Activated T-helper 1 cell treated with anti-CD3 and anti-CD28 coated beads, Interleukin-2, amount 50 U/mL, for 16 hours (primary cell): ENCODE measurements at regions not wholly inside any gene's neighbourhood (a gene's known extent, or its start where the extent isn't known, plus 50 kb on each side); places are given as distances from the start of the nearest gene placed in this dataset.
"Not testable (repeated sequence)": the region's sequence is repeated elsewhere in the genome, so short reads cannot be mapped to it uniquely, and the experiment has no call there.

Source experiments
- DNase-seq, 2 donors: peaks; one replicate each; pipeline ENCODE4 v3.0.0-alpha.2; 2020; ENCODE audit warnings: low read depth in 1 of 2, low spot score in 1 of 2

GRCh38 chr9:99623780-99624364 is 197.8 kb upstream of the NR4A3 start:
- no peak for DNase-seq

DNA sequence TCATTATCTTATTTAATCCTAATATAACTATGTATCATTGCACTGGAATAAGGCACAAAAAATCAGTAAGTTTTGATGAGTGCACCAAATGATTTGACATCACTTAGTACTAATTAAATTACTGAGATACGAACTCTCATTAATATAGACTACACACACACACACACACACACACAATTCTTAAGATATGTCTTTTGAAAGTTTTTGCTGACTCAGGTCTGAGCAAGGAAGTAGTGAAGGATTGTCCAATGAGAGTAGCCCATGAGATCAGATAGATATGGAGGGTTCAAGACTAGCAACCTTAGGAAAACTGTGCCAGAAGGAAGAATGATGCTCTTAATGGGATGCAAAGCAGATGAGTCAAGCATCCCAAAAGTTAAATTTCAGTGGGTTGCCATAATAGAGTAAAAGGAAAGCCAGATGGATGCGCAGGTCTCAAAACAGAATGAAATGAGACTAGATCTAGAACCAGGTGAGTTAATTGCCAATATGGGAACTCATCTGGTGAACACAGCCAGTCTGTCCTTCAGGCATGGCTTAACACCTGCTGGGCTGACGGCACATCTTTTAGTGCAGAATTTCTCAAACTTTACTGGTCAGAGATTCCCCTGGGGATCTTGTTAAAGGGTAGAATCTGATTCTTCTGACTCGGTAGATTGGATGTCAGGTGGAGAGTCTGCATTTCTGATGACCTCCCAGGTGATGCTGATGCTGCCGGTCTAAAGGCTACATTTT is 197.0 kb upstream of the NR4A3 start:
- DNase-seq = no peak

DNA sequence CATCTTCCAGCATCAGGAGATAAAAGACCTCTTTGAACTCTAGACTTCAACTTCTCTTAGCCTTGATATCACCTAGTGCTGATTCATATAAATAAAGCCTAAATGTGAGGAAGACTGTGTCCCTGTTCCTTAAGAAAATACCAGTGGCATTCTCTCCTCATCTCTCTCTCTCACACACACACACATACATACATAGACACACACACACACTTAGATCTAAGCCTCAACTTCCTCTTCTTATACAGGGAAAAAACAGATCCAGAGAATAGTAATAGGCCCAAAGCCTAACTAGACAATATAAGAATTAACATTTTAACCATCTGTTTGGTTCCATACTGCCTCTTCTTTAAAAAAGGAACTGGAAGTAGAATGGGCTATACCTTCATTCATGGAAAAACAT is 195.3 kb upstream of the NR4A3 start:
- no peak for DNase-seq

DNA sequence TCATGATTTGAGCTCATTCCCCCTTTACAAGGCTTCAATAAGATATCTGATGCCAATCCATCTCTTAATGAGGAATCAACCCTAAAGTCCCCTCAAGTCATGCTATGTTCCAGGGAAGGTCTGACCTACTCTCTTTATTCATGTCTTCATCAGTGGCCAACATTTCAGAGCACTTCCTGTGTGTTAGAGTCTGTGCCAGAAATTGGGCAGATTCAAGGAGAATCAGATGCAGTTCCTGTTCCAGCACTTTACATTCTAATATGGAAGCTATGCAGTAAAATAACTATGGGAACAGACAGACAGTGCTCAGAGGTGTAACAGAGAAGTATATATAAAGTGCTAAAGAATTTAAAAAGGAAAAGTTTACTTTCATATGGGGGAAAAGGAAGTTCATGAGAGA is 193.4 kb upstream of the NR4A3 start:
- DNase-seq = no peak

DNA sequence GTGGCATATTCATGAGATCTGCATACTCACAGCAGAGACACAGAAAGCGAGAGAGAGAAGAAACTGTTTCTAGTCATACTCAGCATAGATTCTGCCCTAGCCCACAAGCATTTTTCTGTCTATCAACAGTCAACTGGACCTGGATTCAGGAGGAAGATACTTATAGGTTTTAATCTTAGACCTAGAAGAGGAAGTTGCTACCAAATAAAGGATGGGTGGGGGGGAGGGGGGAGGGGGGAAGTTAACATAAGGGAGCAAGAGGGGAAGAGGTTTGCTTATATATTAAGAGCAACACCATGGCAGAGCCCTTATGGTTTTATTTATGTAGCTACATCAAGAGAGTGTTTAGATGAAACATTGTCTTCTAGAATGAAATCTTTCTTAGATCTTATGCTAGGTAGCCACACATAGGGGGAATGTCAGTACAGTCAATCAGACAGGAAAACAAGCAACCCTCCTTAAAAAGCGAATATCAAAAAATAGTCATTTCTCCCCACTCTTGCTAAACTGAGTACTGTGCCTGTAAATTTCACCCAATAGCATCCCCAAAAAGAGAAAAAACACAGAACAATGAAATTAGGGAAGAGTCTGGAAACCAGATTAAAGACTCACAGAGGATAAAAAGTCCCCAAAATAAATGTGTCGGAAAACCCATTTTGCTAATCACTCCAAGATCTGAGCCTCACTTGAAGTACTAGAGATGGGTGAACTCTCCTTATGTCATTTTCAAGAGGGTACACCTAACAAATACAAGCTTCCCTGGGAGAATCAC is 192.7 kb upstream of the NR4A3 start:
- no peak for DNase-seq

- no peak for DNase-seq
Observed at GRCh38 chr9:99632349-99633038, 189.2 kb upstream of the NR4A3 start.

GRCh38 chr9:99633265-99633664 is 188.4 kb upstream of the NR4A3 start:
- no peak for DNase-seq

DNA sequence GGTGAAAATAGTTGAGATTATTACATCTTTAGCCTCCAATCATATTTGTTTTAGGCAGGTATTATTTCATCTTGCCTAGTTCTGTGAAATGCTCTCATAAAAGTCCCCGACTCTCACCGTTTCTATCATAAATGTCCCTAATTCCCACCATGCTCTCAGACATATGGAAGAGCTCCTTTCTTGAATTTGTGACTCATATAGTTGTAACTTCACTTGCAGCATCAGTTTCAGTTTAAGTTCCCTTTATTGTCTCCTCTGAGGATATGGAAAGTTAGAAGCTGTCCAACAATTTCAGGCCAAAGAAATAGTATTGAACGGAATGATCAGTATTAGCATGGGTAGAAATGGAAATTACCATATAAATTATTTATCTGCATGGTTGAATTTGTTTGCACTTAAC is 187.5 kb upstream of the NR4A3 start:
- no peak for DNase-seq

DNA sequence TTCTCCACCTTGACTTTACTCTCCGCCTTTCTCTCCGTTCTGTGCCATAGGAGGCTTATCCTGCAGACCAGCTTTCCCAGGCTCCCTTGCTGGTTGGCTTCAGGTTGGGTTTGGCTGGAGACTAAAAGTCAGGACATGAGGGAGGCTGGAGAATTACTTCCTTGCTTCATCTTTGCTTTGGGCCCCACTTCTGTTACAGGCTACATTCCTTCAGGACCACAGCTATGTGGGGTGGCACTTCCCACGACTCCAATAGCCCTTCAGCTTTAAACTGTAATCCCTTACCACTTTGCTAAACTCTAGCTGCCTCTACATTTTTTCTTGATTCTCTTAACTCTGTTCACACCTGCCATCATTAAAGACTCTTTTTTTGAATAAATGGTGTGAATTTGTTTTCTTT is 186.7 kb upstream of the NR4A3 start:
- DNase-seq = no peak

GRCh38 chr9:99637641-99638040 is 184.0 kb upstream of the NR4A3 start:
- DNase-seq = no peak

GRCh38 chr9:99638971-99639370 is 182.7 kb upstream of the NR4A3 start:
- no peak for DNase-seq

GRCh38 chr9:99647604-99648003 is 174.1 kb upstream of the NR4A3 start:
- DNase-seq = no peak

GRCh38 chr9:99650187-99650874 is 171.4 kb upstream of the NR4A3 start:
- DNase-seq = no peak

- no peak for DNase-seq
Observed at GRCh38 chr9:99660191-99660636, 161.5 kb upstream of the NR4A3 start.

DNA sequence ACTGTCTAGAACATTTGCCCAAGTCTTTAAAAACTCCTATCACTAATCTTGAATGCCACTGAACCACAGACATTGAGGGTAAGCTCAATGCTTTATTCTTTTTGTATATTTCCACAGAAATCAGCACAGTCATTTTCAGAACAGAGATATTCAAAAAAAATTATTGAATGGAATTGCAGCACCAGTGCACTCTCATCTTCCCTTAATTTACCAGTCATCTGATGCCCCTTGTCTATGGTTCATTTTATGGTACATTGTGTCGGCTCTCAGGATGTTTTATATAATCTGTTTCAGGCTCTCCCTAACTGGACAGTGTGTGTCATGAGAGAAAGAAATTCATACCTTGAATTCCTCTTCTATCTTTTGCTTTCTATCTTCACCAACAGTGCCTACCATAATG is 158.4 kb upstream of the NR4A3 start:
- no peak for DNase-seq

GRCh38 chr9:99663856-99664255 is 157.8 kb upstream of the NR4A3 start:
- no peak for DNase-seq

DNA sequence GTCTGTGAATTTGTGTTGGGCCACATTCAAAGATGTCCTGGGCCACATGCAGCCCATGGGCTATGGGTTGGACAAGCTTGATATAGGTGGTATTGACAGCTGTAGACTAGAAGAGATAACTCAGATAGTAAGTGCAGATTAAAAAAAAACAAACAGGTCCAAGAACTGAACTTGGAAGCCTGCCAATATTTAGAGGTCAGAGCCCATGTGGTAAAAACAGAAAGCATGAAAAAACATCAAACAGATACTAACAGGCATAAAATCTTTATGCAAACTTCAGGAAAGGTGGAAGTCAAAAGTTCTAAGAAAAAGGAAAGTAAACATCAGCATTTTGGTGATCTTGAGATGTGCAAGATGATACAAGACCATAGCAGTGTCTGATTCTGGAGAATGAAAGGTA is 155.1 kb upstream of the NR4A3 start:
- no peak for DNase-seq

DNA sequence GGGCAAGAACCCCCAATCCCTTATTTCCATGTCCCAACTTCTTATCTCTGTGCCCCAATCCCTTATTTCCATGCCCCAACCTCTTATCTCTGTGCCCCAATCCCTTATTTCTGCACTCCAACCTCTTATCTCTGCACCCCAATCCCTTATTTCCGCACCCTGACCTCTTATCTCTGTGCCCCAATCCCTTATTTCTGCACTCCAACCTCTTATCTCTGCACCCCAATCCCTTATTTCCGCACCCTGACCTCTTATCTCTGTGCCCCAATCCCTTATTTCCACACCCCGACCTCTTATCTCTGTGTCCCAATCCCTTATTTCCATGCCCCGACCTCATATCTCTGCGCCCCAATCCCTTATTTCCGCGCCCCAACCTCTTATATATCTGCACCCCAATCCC is 150.8 kb upstream of the NR4A3 start:
- not testable (repeated sequence) for DNase-seq

DNA sequence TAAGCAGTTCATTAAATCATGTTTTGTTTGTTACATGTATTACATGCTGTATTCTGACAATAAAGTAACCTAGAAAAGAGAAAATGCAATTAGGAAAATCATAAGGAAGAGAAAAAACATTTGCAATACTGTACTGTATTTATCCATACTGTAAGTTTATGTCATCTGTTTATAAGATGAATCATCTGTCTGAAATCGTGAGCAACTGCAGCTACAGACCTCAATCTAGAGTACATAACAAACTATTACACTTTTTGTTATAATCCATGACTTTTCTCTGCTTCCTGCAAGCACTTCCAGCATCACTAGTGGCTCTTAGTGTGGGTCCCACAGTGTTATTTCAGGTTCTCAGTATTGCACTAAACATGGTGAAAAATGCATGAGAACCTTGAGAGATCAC is 144.4 kb upstream of the NR4A3 start:
- DNase-seq = no peak

DNA sequence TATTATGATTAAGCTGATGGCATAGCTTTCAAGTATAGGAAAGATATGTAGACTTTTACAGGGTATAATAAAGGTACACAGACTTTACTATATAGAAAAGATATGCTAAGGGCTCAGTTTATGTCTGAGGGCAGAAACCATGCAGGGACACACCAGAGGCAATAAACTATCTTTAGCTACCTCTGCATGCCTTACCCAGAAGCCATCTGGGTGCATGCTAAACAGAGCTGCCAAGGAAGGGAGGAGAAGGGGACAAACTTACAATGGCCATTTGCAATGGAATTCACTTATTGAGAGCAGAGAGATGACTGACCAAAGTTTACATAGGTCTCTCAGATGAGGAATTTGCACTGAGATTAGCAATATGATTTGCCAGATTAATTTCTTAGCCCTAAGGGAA is 143.1 kb upstream of the NR4A3 start:
- DNase-seq = no peak

DNA sequence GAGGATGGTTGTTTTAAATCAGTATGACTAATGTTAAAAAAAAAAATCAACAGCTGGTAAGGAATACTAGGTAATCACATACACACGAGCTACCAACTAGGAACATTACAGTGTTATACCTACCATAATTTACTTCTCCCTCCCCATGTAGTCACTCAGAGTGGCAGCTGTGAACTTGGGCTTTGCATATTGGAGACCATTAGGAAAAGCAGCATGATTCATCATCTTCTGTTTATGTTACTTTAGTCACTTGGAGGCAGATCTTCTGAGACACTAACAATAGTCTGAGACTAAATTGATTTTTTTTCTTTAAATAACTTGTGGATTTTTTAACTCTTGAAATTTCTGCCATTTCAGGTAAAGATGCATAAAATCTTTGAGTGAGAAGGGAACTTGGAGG is 141.5 kb upstream of the NR4A3 start:
- DNase-seq = no peak
